HG03575 (cell line): ENCODE measurements at regions not wholly inside any gene's neighbourhood (a gene's known extent, or its start where the extent isn't known, plus 50 kb on each side); places are given as distances from the start of the nearest gene placed in this dataset.

Experiments used
- ATAC-seq: cut with Tn5 transposase; IDR thresholded peaks from one replicate; pipeline ENCODE4 v1.9.1; 2021; ENCODE audit not compliant: unreplicated experiment, insufficient number of reproducible peaks, low FRiP score; ENCODE audit errors: extremely low read depth

GRCh38 chr18:1916869-1917523 is 654.3 kb downstream of the METTL4 start:
- ATAC-seq: no peak

GRCh38 chr18:1917569-1917968 is 653.7 kb downstream of the METTL4 start:
- ATAC-seq: no peak

GRCh38 chr18:1922066-1922465 is 649.2 kb downstream of the METTL4 start:
- ATAC-seq: no peak

GRCh38 chr18:1928711-1929110 is 642.6 kb downstream of the METTL4 start:
- ATAC-seq: no peak

GRCh38 chr18:1929720-1930119 is 641.6 kb downstream of the METTL4 start:
- ATAC-seq: no peak

- ATAC-seq: no peak
These were observed 640.7 kb downstream of the METTL4 start for GRCh38 chr18:1930291-1931270.

- ATAC-seq: no peak
These were observed 618.8 kb downstream of the METTL4 start for GRCh38 chr18:1952486-1952885.

- ATAC-seq: no peak
These were observed 616.6 kb downstream of the METTL4 start for GRCh38 chr18:1954583-1955312.

- no peak for ATAC-seq
These were observed 612.5 kb downstream of the METTL4 start for GRCh38 chr18:1958798-1959197.

- no peak for ATAC-seq
These were observed 606.3 kb downstream of the METTL4 start for GRCh38 chr18:1965016-1965415.

GRCh38 chr18:1965541-1965940 is 605.8 kb downstream of the METTL4 start:
- ATAC-seq: no peak

GRCh38 chr18:1968801-1969498 is 602.4 kb downstream of the METTL4 start:
- no peak for ATAC-seq

- no peak for ATAC-seq
These were observed 594.8 kb downstream of the METTL4 start for GRCh38 chr18:1976484-1976883.

GRCh38 chr18:1982056-1982455 is 589.2 kb downstream of the METTL4 start:
- no peak for ATAC-seq

- ATAC-seq: no peak
These were observed 587.4 kb downstream of the METTL4 start for GRCh38 chr18:1983746-1984515.

- ATAC-seq: no peak
These were observed 577.4 kb downstream of the METTL4 start for GRCh38 chr18:1993866-1994265.

GRCh38 chr18:1994471-1994870 is 576.8 kb downstream of the METTL4 start:
- ATAC-seq: no peak

GRCh38 chr18:1995041-1995612 is 576.2 kb downstream of the METTL4 start:
- no peak for ATAC-seq
